Loucy (cell line): ENCODE measurements at regions not wholly inside any gene's neighbourhood (a gene's known extent, or its start where the extent isn't known, plus 50 kb on each side); places are given as distances from the start of the nearest gene placed in this dataset.

Experiments
- CTCF ChIP-seq: fragments of 200-600 bp; sonication (generic); conservative IDR thresholded peaks from 2 replicates; pipeline ENCODE4 v1.5.1; 2014; ENCODE audit warnings: mild to moderate bottlenecking, antibody characterized with exemption, low read length
- EZH2phosphoT487 ChIP-seq: fragments of 200-600 bp; IDR thresholded peaks from 2 replicates; pipeline ENCODE4 v1.6.1; 2018; ENCODE audit warnings: antibody characterized with exemption, mild to moderate bottlenecking, moderate library complexity, borderline replicate concordance

GRCh38 chr5:117417501-117417900, 842.9 kb upstream of the SEMA6A start:
- TF ChIP-seq CTCF: no peak
- no peak for TF ChIP-seq EZH2phosphoT487
